ENCODE measurements at regions not wholly inside any gene's neighbourhood (a gene's known extent, or its start where the extent isn't known, plus 50 kb on each side); places are given as distances from the start of the nearest gene placed in this dataset.

DNA sequence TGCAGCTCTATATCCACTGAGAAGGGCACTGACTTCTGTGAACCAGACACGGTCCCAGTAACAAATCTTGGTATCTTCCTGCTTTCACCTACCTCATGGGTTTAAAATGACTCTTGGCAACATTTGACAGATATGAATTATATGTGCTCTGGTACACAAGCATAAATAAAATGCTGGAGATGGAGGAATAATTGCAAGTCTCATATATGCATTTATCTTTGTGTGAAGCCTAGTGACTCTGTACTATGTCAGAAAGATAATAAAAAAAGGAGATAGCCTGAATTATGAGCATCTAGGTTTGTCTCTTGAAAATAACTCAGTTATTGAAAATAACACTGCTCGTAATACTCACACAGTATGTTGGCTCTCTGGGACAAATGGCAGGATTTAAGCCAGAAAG lies 167.1 kb upstream of the CRBN start:
- DNase-seq (ENCODE audit: low read depth in 2 of 2): no peak
- TF ChIP-seq, protein P1, sequence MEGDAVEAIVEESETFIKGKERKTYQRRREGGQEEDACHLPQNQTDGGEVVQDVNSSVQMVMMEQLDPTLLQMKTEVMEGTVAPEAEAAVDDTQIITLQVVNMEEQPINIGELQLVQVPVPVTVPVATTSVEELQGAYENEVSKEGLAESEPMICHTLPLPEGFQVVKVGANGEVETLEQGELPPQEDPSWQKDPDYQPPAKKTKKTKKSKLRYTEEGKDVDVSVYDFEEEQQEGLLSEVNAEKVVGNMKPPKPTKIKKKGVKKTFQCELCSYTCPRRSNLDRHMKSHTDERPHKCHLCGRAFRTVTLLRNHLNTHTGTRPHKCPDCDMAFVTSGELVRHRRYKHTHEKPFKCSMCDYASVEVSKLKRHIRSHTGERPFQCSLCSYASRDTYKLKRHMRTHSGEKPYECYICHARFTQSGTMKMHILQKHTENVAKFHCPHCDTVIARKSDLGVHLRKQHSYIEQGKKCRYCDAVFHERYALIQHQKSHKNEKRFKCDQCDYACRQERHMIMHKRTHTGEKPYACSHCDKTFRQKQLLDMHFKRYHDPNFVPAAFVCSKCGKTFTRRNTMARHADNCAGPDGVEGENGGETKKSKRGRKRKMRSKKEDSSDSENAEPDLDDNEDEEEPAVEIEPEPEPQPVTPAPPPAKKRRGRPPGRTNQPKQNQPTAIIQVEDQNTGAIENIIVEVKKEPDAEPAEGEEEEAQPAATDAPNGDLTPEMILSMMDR (IDR thresholded peaks at IDR 0.05; ENCODE audit: low read depth, low read length): no peak
- H3K4me3 ChIP-seq (replicated peaks in 1 of 2; ENCODE audit: low read depth in 2 of 2, low read length in 2 of 2): no peak overlapping the region

DNA sequence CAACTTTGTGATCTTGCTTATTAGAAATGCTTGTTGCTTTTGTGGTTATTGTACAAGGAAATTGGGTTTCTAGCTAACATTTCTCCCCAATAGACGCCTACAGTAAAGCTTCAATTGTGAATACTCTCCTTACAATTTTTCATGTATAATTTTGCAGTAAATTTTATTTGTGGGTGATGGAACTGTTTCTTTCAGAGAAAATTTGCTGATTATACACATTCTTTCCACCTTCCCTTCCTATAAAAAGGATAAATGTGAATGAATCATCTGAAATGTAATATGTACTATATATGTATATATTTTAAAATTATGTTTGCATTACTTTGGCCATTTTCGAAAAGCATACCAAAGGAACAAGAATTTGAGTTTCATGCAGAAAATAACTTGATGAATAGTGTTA lies 162.7 kb upstream of the CRBN start:
- TF ChIP-seq, protein P1 (IDR thresholded peaks at IDR 0.05; ENCODE audit: low read depth, low read length): no peak
- DNase-seq (ENCODE audit: low read depth in 2 of 2): no peak
- no peak overlapping the region for H3K4me3 ChIP-seq (replicated peaks in 1 of 2; ENCODE audit: low read depth in 2 of 2, low read length in 2 of 2)

DNA sequence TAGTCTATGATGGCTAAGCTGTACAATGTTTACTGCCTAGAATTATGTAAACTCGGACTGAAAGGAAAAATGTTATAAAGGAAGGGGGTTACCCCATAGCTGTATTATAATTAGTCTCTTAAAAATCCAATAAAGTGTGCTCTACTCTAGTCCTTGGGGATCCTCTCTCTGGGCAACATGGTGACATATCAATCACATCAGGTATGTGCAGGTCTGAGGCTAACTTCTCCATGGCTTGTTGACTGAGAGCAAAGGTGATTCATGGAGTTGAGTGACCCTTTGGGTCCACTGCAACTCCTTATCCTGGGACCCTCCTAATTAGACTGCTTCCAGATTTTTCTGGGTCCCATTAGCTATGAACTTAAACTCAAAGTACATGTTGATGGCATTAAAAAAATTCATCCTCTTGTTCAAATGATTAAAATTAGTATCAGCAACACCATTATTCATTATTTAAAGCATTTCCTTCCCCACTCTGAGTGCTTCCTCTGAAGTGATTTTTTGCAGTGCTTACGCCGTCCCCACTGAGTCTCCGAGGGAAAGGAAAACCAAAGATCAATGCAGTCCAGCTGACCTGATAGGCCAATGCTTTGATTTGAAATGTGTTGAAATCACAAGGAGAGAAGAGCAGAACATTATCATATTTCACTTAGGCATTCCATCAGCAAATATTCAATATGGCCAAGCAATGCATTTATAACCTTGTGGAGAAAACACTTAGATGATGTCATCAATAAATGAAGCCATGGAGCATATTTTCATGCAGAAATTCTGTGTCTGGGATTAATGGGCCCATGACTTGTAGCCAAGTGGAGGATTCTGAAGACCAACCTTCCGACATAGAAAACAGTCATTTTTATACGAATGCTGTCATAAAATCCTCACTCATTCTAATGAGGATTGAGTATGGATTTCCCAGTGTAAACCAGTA lies 161.7 kb upstream of the CRBN start:
- no peak for DNase-seq (ENCODE audit: low read depth in 2 of 2)
- H3K4me3 ChIP-seq (replicated peaks in 1 of 2; ENCODE audit: low read depth in 2 of 2, low read length in 2 of 2): no peak overlapping the region
- TF ChIP-seq, protein P1 (IDR thresholded peaks at IDR 0.05; ENCODE audit: low read depth, low read length): no peak

DNA sequence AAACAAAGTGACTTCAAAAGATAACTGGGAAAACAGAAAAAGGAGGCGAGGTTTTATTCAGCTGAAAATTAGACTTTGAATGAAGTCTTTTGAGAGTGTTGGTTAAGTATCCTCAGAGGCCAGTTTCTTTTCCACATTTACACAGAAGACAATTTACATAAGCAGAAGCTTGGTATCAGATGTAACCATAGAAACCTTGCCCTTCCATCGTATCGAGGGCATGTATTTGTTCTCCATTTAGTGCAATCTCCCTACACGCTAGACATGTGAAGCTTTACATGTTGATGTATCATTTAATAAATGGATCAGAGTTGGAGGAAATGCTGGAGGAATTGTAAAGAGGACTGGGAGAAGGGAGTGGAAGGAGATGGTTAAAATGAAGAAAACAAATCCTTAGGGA lies 161.0 kb upstream of the CRBN start:
- no peak for DNase-seq (ENCODE audit: low read depth in 2 of 2)
- TF ChIP-seq, protein P1 (IDR thresholded peaks at IDR 0.05; ENCODE audit: low read depth, low read length): no peak
- H3K4me3 ChIP-seq (replicated peaks in 1 of 2; ENCODE audit: low read depth in 2 of 2, low read length in 2 of 2): no peak overlapping the region

DNA sequence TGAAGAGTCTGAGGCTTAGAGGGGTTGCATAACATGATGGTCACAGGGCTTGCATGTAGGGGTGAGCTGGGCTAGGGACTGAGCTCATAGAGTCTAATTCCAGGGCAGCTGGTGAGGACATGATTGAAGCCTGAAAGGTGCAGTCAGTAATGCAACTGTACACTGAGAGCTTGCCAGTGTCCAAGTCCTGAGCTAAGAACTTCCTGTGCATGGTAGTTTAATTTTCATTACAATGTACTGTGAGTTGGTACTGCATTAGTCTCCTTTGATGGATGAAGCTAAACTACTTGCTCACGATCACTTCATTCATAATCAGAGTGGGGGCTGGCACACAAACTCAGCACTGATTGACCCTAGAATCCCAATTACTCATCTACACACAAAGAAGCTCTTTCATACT lies 156.4 kb upstream of the CRBN start:
- no peak overlapping the region for H3K4me3 ChIP-seq (replicated peaks in 1 of 2; ENCODE audit: low read depth in 2 of 2, low read length in 2 of 2)
- TF ChIP-seq, protein P1 (IDR thresholded peaks at IDR 0.05; ENCODE audit: low read depth, low read length): no peak
- no peak for DNase-seq (ENCODE audit: low read depth in 2 of 2)

DNA sequence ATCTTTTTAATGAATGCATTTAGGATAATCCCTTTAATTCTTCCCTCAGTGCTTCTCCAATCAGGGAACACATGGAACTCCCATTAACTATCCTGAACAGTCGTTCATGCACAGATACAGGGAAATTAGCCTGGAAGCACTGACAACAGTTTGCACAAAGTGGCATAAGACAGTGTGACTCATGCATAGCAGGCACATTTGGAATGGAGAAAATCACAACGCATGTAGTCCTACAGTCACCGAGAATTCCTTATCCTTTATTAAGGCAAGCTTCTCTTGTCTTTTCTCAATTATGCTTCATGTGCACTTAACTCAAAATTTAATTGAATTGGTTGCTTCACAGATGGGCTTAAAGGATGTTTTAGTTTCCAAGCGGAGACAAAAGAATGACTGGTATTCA lies 155.0 kb upstream of the CRBN start:
- TF ChIP-seq, protein P1 (IDR thresholded peaks at IDR 0.05; ENCODE audit: low read depth, low read length): no peak
- no peak for DNase-seq (ENCODE audit: low read depth in 2 of 2)
- no peak overlapping the region for H3K4me3 ChIP-seq (replicated peaks in 1 of 2; ENCODE audit: low read depth in 2 of 2, low read length in 2 of 2)
